GM19452 (cell line): ENCODE measurements at regions not wholly inside any gene's neighbourhood (a gene's known extent, or its start where the extent isn't known, plus 50 kb on each side); places are given as distances from the start of the nearest gene placed in this dataset.
"Not testable (repeated sequence)": the region's sequence is repeated elsewhere in the genome, so short reads cannot be mapped to it uniquely, and the experiment has no call there.

Experiments
- ATAC-seq: cut with Tn5 transposase; IDR thresholded peaks from one replicate; pipeline ENCODE4 v1.9.1; 2021; ENCODE audit not compliant: unreplicated experiment

GRCh38 chr11:116033931-116034553 lies 529.8 kb upstream of the CADM1 start:
- ATAC-seq, result no peak

GRCh38 chr11:116030697-116031331 lies 526.6 kb upstream of the CADM1 start:
- no peak for ATAC-seq

GRCh38 chr11:116028506-116028905 lies 524.3 kb upstream of the CADM1 start:
- not testable (repeated sequence) for ATAC-seq

- ATAC-seq, result no peak
Observed at GRCh38 chr11:115999437-115999836, 495.2 kb upstream of the CADM1 start.

GRCh38 chr11:115996808-115997188 lies 492.6 kb upstream of the CADM1 start:
- peak; percentile 8 for ATAC-seq

- peak; percentile 95 for ATAC-seq
Observed at GRCh38 chr11:115996125-115996807, 492.1 kb upstream of the CADM1 start.

- ATAC-seq, result no peak
Observed at GRCh38 chr11:115993590-115993989, 489.4 kb upstream of the CADM1 start.

GRCh38 chr11:115990004-115990447 lies 485.8 kb upstream of the CADM1 start:
- no peak for ATAC-seq

- no peak for ATAC-seq
Observed at GRCh38 chr11:115985896-115986295, 481.7 kb upstream of the CADM1 start.

- no peak for ATAC-seq
Observed at GRCh38 chr11:115984228-115984627, 480.0 kb upstream of the CADM1 start.

- ATAC-seq, result no peak
Observed at GRCh38 chr11:115982666-115983065, 478.5 kb upstream of the CADM1 start.

- no peak for ATAC-seq
Observed at GRCh38 chr11:115981814-115982471, 477.7 kb upstream of the CADM1 start.

GRCh38 chr11:115981104-115981481 lies 476.9 kb upstream of the CADM1 start:
- no peak for ATAC-seq

GRCh38 chr11:115980337-115981103 lies 476.3 kb upstream of the CADM1 start:
- ATAC-seq, result no peak

GRCh38 chr11:115974703-115975102 lies 470.5 kb upstream of the CADM1 start:
- ATAC-seq, result no peak

- ATAC-seq, result not testable (repeated sequence)
Observed at GRCh38 chr11:115967203-115967602, 463.0 kb upstream of the CADM1 start.

- no peak for ATAC-seq
Observed at GRCh38 chr11:115965767-115966504, 461.7 kb upstream of the CADM1 start.

- no peak for ATAC-seq
Observed at GRCh38 chr11:115964091-115964490, 459.9 kb upstream of the CADM1 start.

- no peak for ATAC-seq
Observed at GRCh38 chr11:115963156-115963555, 458.9 kb upstream of the CADM1 start.
